T1000 (cell line): ENCODE measurements at regions not wholly inside any gene's neighbourhood (a gene's known extent, or its start where the extent isn't known, plus 50 kb on each side); places are given as distances from the start of the nearest gene placed in this dataset.
"Not testable (repeated sequence)": the region's sequence is repeated elsewhere in the genome, so short reads cannot be mapped to it uniquely, and the experiment has no call there.

Experiments
- DNase-seq: peaks from one replicate; lab custom pipeline; 2025; ENCODE audit warnings: mixed read lengths; lab: John Stamatoyannopoulos, UW

- DNase-seq, result no peak
Observed at GRCh38 chr14:71328183-71328582, 420.9 kb downstream of the PCNX1 start.

GRCh38 chr14:71328954-71329353, 421.7 kb downstream of the PCNX1 start:
- no peak for DNase-seq

GRCh38 chr14:71331403-71331802, 424.1 kb downstream of the PCNX1 start:
- DNase-seq, result no peak

GRCh38 chr14:71332476-71332875, 425.2 kb downstream of the PCNX1 start:
- DNase-seq, result no peak

- no peak for DNase-seq
Observed at GRCh38 chr14:71333705-71334104, 426.4 kb downstream of the PCNX1 start.

- no peak for DNase-seq
Observed at GRCh38 chr14:71336489-71337192, 429.4 kb downstream of the PCNX1 start.

- DNase-seq, result no peak
Observed at GRCh38 chr14:71338153-71338552, 430.9 kb downstream of the PCNX1 start.

GRCh38 chr14:71339650-71340415, 432.6 kb downstream of the PCNX1 start:
- no peak for DNase-seq

- no peak for DNase-seq
Observed at GRCh38 chr14:71341156-71341555, 433.9 kb downstream of the PCNX1 start.

- DNase-seq, result no peak
Observed at GRCh38 chr14:71343724-71344123, 436.5 kb downstream of the PCNX1 start.

GRCh38 chr14:71344506-71344905, 437.2 kb downstream of the PCNX1 start:
- DNase-seq, result no peak

- DNase-seq, result no peak
Observed at GRCh38 chr14:71346685-71347084, 439.4 kb downstream of the PCNX1 start.

GRCh38 chr14:71348394-71348793, 441.1 kb downstream of the PCNX1 start:
- DNase-seq, result no peak

- DNase-seq, result no peak
Observed at GRCh38 chr14:71348817-71349216, 441.6 kb downstream of the PCNX1 start.

GRCh38 chr14:71354142-71354541, 446.9 kb downstream of the PCNX1 start:
- no peak for DNase-seq

GRCh38 chr14:71354801-71355200, 447.5 kb downstream of the PCNX1 start:
- no peak for DNase-seq

- DNase-seq, result no peak
Observed at GRCh38 chr14:71355324-71356201, 448.3 kb downstream of the PCNX1 start.

GRCh38 chr14:71358209-71358931, 451.1 kb downstream of the PCNX1 start:
- no peak for DNase-seq

- not testable (repeated sequence) for DNase-seq
Observed at GRCh38 chr14:71358932-71359421, 451.7 kb downstream of the PCNX1 start.

GRCh38 chr14:71359823-71360222, 452.6 kb downstream of the PCNX1 start:
- no peak for DNase-seq

GRCh38 chr14:71361336-71361735, 454.1 kb downstream of the PCNX1 start:
- DNase-seq, result no peak

- no peak for DNase-seq
Observed at GRCh38 chr14:71361874-71362273, 454.6 kb downstream of the PCNX1 start.
